WI38 (cell line): ENCODE measurements at regions not wholly inside any gene's neighbourhood (a gene's known extent, or its start where the extent isn't known, plus 50 kb on each side); places are given as distances from the start of the nearest gene placed in this dataset.

Source experiments
- H3K4me3 ChIP-seq: 2 replicates; pipeline ENCODE4 v1.5.1; 2011; ENCODE audit warnings: low read depth, mild to moderate bottlenecking, control low read depth, low read length
- TF ChIP-seq, protein P1 (sequence below): IDR thresholded peaks from 2 replicates; pipeline ENCODE4 v1.5.1; 2012; ENCODE audit warnings: low read depth, mild to moderate bottlenecking, control low read depth, low read length

GRCh38 chr20:36097337-36098151, 57.0 kb upstream of the EPB41L1 start:
- TF ChIP-seq, protein P1, sequence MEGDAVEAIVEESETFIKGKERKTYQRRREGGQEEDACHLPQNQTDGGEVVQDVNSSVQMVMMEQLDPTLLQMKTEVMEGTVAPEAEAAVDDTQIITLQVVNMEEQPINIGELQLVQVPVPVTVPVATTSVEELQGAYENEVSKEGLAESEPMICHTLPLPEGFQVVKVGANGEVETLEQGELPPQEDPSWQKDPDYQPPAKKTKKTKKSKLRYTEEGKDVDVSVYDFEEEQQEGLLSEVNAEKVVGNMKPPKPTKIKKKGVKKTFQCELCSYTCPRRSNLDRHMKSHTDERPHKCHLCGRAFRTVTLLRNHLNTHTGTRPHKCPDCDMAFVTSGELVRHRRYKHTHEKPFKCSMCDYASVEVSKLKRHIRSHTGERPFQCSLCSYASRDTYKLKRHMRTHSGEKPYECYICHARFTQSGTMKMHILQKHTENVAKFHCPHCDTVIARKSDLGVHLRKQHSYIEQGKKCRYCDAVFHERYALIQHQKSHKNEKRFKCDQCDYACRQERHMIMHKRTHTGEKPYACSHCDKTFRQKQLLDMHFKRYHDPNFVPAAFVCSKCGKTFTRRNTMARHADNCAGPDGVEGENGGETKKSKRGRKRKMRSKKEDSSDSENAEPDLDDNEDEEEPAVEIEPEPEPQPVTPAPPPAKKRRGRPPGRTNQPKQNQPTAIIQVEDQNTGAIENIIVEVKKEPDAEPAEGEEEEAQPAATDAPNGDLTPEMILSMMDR = no peak
- H3K4me3 ChIP-seq = no peak overlapping the region

GRCh38 chr20:36098364-36098763, 56.2 kb upstream of the EPB41L1 start:
- no peak overlapping the region for H3K4me3 ChIP-seq

GRCh38 chr20:36099106-36099505, 55.4 kb upstream of the EPB41L1 start:
- no peak overlapping the region for H3K4me3 ChIP-seq
- TF ChIP-seq, protein P1 = no peak

More at GRCh38 chr20:36098364-36098763, 56.2 kb upstream of the EPB41L1 start:
- TF ChIP-seq, protein P1 = no peak

DNA sequence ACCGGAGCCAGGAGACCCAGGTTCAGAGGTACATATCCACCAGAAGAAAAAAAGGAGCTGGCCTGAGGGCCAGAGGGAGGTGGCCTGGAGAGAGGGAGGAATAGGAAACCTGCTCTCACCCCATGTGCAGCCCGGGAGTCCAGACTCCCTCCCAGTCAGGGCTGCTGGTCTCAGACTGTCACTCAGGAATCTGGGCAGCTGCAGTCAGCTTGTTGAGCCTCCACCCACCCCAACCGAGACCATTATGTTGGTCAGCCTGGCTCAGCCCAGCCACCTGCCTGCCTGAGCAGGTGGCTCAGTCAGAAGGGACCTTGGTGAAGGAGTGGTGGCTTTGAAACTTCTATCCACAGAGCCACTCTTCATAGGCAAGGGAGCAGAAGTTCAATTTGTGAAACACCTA, 53.3 kb upstream of the EPB41L1 start:
- H3K4me3 ChIP-seq = no peak overlapping the region
- TF ChIP-seq, protein P1 = no peak

DNA sequence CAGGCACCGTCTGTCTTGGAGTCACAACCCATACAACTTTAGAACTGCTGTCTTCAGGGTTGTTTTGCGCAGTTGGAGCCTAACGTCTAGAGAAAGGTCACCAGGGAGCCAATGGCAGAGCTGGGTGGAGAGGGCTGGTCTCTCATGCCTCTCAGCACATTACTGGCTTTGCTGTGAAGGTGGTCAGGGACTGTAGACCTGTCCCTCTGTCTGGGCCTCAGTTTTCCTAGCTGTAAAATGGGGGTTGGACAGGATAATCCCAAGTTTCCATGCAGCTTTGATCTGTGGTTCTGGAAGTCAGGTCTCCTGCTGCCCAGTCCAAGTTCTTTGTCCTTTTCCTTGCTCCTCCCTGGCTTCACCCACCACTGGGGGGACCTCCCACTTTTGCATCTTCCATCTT, 52.2 kb upstream of the EPB41L1 start:
- H3K4me3 ChIP-seq = no peak overlapping the region
- TF ChIP-seq, protein P1 = no peak

- no peak overlapping the region for H3K4me3 ChIP-seq
- TF ChIP-seq, protein P1 = no peak
Measured at GRCh38 chr20:36102809-36103596, 51.5 kb upstream of the EPB41L1 start.

- TF ChIP-seq, protein P1 = no peak
- no peak overlapping the region for H3K4me3 ChIP-seq
Measured at GRCh38 chr20:36104244-36104643, 50.3 kb upstream of the EPB41L1 start.
